Inflammatory macrophage treated with lipopolysaccharide for 4 hours (primary cell): ENCODE measurements at regions not wholly inside any gene's neighbourhood (a gene's known extent, or its start where the extent isn't known, plus 50 kb on each side); places are given as distances from the start of the nearest gene placed in this dataset.
"Not testable (repeated sequence)": the region's sequence is repeated elsewhere in the genome, so short reads cannot be mapped to it uniquely, and the experiment has no call there.

ENCODE experiments used
- DNase-seq: peaks from one replicate; pipeline ENCODE4 v3.0.0-alpha.2; 2020

- DNase-seq: no peak
These were observed 167.1 kb downstream of the PRL start for GRCh38 chr6:22129751-22130150.

- DNase-seq: no peak
These were observed 164.2 kb downstream of the PRL start for GRCh38 chr6:22132656-22133055.

GRCh38 chr6:22133357-22133756, 163.5 kb downstream of the PRL start:
- no peak for DNase-seq

GRCh38 chr6:22134308-22134707, 162.5 kb downstream of the PRL start:
- DNase-seq: no peak

GRCh38 chr6:22135395-22135794, 161.4 kb downstream of the PRL start:
- DNase-seq: no peak

- DNase-seq: not testable (repeated sequence)
These were observed 156.1 kb downstream of the PRL start for GRCh38 chr6:22140736-22141135.

GRCh38 chr6:22141241-22141745, 155.5 kb downstream of the PRL start:
- no peak for DNase-seq

- no peak for DNase-seq
These were observed 154.0 kb downstream of the PRL start for GRCh38 chr6:22142856-22143255.

- DNase-seq: no peak
These were observed 151.5 kb downstream of the PRL start for GRCh38 chr6:22145376-22145775.

- no peak for DNase-seq
These were observed 150.8 kb downstream of the PRL start for GRCh38 chr6:22145823-22146677.

GRCh38 chr6:22146678-22146930, 150.2 kb downstream of the PRL start:
- no peak for DNase-seq

GRCh38 chr6:22146931-22147701, 149.7 kb downstream of the PRL start:
- DNase-seq: no peak

GRCh38 chr6:22147921-22148776, 148.7 kb downstream of the PRL start:
- no peak for DNase-seq

- no peak for DNase-seq
These were observed 147.7 kb downstream of the PRL start for GRCh38 chr6:22149096-22149495.

- no peak for DNase-seq
These were observed 147.1 kb downstream of the PRL start for GRCh38 chr6:22149501-22150367.

GRCh38 chr6:22150368-22151035, 146.3 kb downstream of the PRL start:
- no peak for DNase-seq

GRCh38 chr6:22151892-22152291, 144.9 kb downstream of the PRL start:
- DNase-seq: no peak

- DNase-seq: no peak
These were observed 144.0 kb downstream of the PRL start for GRCh38 chr6:22152841-22153240.

- DNase-seq: peak; percentile 46
These were observed 143.3 kb downstream of the PRL start for GRCh38 chr6:22153384-22154158.

GRCh38 chr6:22155551-22155950, 141.3 kb downstream of the PRL start:
- no peak for DNase-seq

- no peak for DNase-seq
These were observed 139.6 kb downstream of the PRL start for GRCh38 chr6:22157233-22157632.
